ENCODE measurements at regions not wholly inside any gene's neighbourhood (a gene's known extent, or its start where the extent isn't known, plus 50 kb on each side); places are given as distances from the start of the nearest gene placed in this dataset.

GRCh38 chr4:108431986-108432385, 188.4 kb upstream of the RPL34 start:
- Mint-ChIP-seq H3K9me3 (ENCODE audit: unreplicated experiment) (no peaks in the 10 kb centered on the region), H3K4me1 (ENCODE audit: insufficient read depth, unreplicated experiment) (peaks cover 10% of the 10 kb centered on the region), H3K4me3 (ENCODE audit: unreplicated experiment) (no peak overlapping the region), H3K27me3 (ENCODE audit: insufficient read depth, unreplicated experiment) (no peaks in the 10 kb centered on the region), H3K27ac (ENCODE audit: low read depth, unreplicated experiment) (no peak overlapping the region), H3K36me3 (ENCODE audit: insufficient read depth, unreplicated experiment) (no peaks in the 10 kb centered on the region)
- BruUV-seq (replicated peaks), result no TSS peak
- TF ChIP-seq CTCF (IDR thresholded peaks at IDR 0.05; ENCODE audit: unreplicated experiment), result no peak
- CTCF ChIA-PET, result interaction anchor here (1.0 to 1.1 kb wide), 2 partner anchors 31 to 407 kb away, joined by 3 read pairs; no protein-coding TSS in a partner anchor
- intact Hi-C loops (cut with micrococcal nuclease), result no loop called here
- POLR2A ChIA-PET, result interaction anchor here (0.6 to 0.7 kb wide), 2 partner anchors 144 to 161 kb away, joined by 4 to 5 read pairs; no protein-coding TSS in a partner anchor
- no peak for DNase-seq (ENCODE audit: unreplicated experiment)

- H3K9me3 Mint-ChIP-seq (ENCODE audit: unreplicated experiment), result no peaks in the 10 kb centered on the region
- no TSS peak for BruUV-seq (replicated peaks)
- peaks cover 10% of the 10 kb centered on the region for H3K4me1 Mint-ChIP-seq (ENCODE audit: insufficient read depth, unreplicated experiment)
- no peak for DNase-seq (ENCODE audit: unreplicated experiment)
- no peaks in the 10 kb centered on the region for H3K36me3 Mint-ChIP-seq (ENCODE audit: insufficient read depth, unreplicated experiment)
- no peaks in the 10 kb centered on the region for H3K27me3 Mint-ChIP-seq (ENCODE audit: insufficient read depth, unreplicated experiment)
- ChIA-PET POLR2A (no interaction called here), CTCF (no interaction called here)
- intact Hi-C loops (cut with micrococcal nuclease), result no loop called here
- no peak for TF ChIP-seq CTCF (IDR thresholded peaks at IDR 0.05; ENCODE audit: unreplicated experiment)
- H3K4me3 Mint-ChIP-seq (ENCODE audit: unreplicated experiment), result no peak overlapping the region
- H3K27ac Mint-ChIP-seq (ENCODE audit: low read depth, unreplicated experiment), result no peak overlapping the region
These were observed 189.5 kb upstream of the RPL34 start for GRCh38 chr4:108430921-108431320.

- Mint-ChIP-seq H3K9me3 (ENCODE audit: unreplicated experiment) (no peaks in the 10 kb centered on the region), H3K4me3 (ENCODE audit: unreplicated experiment) (no peak overlapping the region), H3K27ac (ENCODE audit: low read depth, unreplicated experiment) (no peak overlapping the region), H3K27me3 (ENCODE audit: insufficient read depth, unreplicated experiment) (no peaks in the 10 kb centered on the region), H3K36me3 (ENCODE audit: insufficient read depth, unreplicated experiment) (no peaks in the 10 kb centered on the region), H3K4me1 (ENCODE audit: insufficient read depth, unreplicated experiment) (peaks cover 10% of the 10 kb centered on the region)
- TF ChIP-seq CTCF (IDR thresholded peaks at IDR 0.05; ENCODE audit: unreplicated experiment), result no peak
- CTCF ChIA-PET, result no interaction called here
- intact Hi-C loops (cut with micrococcal nuclease), result no loop called here
- BruUV-seq (replicated peaks), result no TSS peak
- no peak for DNase-seq (ENCODE audit: unreplicated experiment)
- POLR2A ChIA-PET, result interaction anchor here (1.3 kb wide), 1 partner anchor 20 kb away, joined by 5 read pairs; no protein-coding TSS in a partner anchor
These were observed 190.7 kb upstream of the RPL34 start for GRCh38 chr4:108429662-108430061.

- H3K27ac Mint-ChIP-seq (ENCODE audit: low read depth, unreplicated experiment), result no peak overlapping the region
- no peak overlapping the region for H3K4me3 Mint-ChIP-seq (ENCODE audit: unreplicated experiment)
- intact Hi-C loops (cut with micrococcal nuclease), result no loop called here
- BruUV-seq (replicated peaks), result no TSS peak
- no peaks in the 10 kb centered on the region for H3K9me3 Mint-ChIP-seq (ENCODE audit: unreplicated experiment)
- no peaks in the 10 kb centered on the region for H3K36me3 Mint-ChIP-seq (ENCODE audit: insufficient read depth, unreplicated experiment)
- H3K4me1 Mint-ChIP-seq (ENCODE audit: insufficient read depth, unreplicated experiment), result peaks cover 5% of the 10 kb centered on the region
- TF ChIP-seq CTCF (IDR thresholded peaks at IDR 0.05; ENCODE audit: unreplicated experiment), result no peak
- POLR2A ChIA-PET, result no interaction called here
- H3K27me3 Mint-ChIP-seq (ENCODE audit: insufficient read depth, unreplicated experiment), result no peaks in the 10 kb centered on the region
- CTCF ChIA-PET, result no interaction called here
- no peak for DNase-seq (ENCODE audit: unreplicated experiment)
These were observed 191.5 kb upstream of the RPL34 start for GRCh38 chr4:108428923-108429322.
